ENCODE measurements at regions not wholly inside any gene's neighbourhood (a gene's known extent, or its start where the extent isn't known, plus 50 kb on each side); places are given as distances from the start of the nearest gene placed in this dataset.

DNA sequence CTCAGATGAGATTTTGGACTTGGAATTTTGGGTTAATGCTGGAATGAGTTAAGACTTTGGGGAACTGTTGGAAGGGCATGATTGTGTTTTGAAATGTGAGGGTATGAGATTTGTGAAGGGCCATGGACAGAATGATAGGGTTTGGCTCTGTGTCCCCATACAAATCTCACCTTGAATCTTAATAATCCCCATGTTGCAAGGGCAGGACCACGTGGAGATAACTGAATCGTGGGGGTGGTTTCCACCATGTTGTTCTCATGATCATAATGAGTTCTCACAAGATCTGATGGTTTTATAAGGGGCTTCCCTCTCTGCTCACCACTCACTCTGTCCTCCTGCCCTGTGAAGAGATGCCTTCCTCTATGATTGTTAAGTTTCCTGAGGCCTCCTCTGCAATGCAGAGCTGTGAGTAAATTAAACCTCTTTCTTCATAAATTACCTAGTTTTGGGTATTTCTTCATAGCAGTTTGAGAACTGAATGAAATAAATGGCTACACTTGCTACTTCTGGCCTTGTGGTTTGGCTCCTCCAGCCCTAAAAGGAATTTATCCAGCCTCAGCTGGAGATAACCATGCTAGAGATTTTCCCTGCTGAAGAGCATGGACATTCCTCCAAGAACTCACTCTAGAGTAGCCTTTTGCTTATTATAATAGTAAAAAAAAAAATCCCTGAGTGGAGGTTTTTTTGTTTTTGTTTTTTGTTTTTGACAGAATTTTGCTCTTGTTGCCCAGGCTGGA is 144.3 kb upstream of the TFPI start:
- Histone ChIP-seq H3K27me3 (ENCODE audit: control insufficient read depth, insufficient read depth, low read length) (no peaks in the 10 kb centered on the region), H3K4me1 (ENCODE audit: control insufficient read depth, insufficient read depth, low read length) (no peaks in the 10 kb centered on the region), H3K36me3 (ENCODE audit: control insufficient read depth, insufficient read depth, low read length) (no peaks in the 10 kb centered on the region), H3K27ac (ENCODE audit: low read depth, low read length) (no peak overlapping the region), H3K9me3 (ENCODE audit: control insufficient read depth, insufficient read depth, low read length) (no peaks in the 10 kb centered on the region), H3K4me3 (ENCODE audit: low read depth, low read length) (no peak overlapping the region)
- no CpG with 5 or more reads among the region's 2 CpGs for WGBS (ENCODE audit: insufficient coverage)
- no peak for DNase-seq (ENCODE audit: low read depth in 4 of 6, low spot score in 6 of 6)

DNA sequence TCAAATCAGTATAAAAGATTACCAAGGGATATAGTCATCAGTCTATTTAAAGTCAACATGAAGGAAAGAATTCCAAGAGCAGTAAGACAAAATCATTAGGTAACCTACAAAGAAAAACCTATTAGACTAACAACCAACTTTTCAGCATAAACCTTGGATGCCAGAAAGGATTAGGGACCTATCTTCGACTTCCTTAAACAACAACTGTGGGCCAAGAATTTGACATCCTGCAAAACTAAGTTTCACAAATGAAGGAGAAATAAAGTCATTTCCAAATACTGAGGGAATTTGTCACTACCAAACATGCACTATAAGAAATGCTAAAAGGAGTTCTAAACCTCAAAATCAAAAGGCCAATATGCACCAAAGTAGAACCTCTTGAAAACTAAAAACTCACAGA is 147.9 kb upstream of the TFPI start:
- H3K36me3 ChIP-seq (ENCODE audit: control insufficient read depth, insufficient read depth, low read length): no peaks in the 10 kb centered on the region
- H3K4me3 ChIP-seq (ENCODE audit: low read depth, low read length): no peak overlapping the region
- no peaks in the 10 kb centered on the region for H3K9me3 ChIP-seq (ENCODE audit: control insufficient read depth, insufficient read depth, low read length)
- H3K4me1 ChIP-seq (ENCODE audit: control insufficient read depth, insufficient read depth, low read length): no peaks in the 10 kb centered on the region
- no peak overlapping the region for H3K27ac ChIP-seq (ENCODE audit: low read depth, low read length)
- WGBS (ENCODE audit: insufficient coverage): 60% methylated on average over 1 of the region's 1 CpG
- DNase-seq (ENCODE audit: low read depth in 4 of 6, low spot score in 6 of 6): no peak
- no peaks in the 10 kb centered on the region for H3K27me3 ChIP-seq (ENCODE audit: control insufficient read depth, insufficient read depth, low read length)

DNA sequence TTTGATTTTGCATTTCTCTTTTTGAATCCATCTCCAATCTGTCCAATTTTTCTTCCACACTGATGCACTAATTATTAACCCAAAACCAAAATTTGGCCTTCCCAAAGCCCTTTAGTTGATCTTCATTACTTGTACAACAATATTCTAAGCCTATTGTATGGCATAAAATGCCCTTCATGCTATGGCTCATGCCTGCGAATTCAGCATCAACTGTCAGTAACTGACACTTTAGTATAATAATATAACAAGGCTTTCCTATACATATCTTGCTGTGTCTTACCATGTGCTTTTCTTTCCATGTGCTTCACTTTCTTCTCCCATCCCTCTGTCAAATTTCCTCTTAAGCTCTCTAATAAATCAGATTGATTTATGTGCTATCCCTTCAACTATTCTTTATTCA is 154.0 kb upstream of the TFPI start:
- Histone ChIP-seq H3K36me3 (ENCODE audit: control insufficient read depth, insufficient read depth, low read length) (no peaks in the 10 kb centered on the region), H3K9me3 (ENCODE audit: control insufficient read depth, insufficient read depth, low read length) (no peaks in the 10 kb centered on the region), H3K27ac (ENCODE audit: low read depth, low read length) (no peak overlapping the region), H3K27me3 (ENCODE audit: control insufficient read depth, insufficient read depth, low read length) (no peaks in the 10 kb centered on the region), H3K4me3 (ENCODE audit: low read depth, low read length) (no peak overlapping the region), H3K4me1 (ENCODE audit: control insufficient read depth, insufficient read depth, low read length) (no peaks in the 10 kb centered on the region)
- no CpG with 5 or more reads among the region's 1 CpG for WGBS (ENCODE audit: insufficient coverage)
- no peak for DNase-seq (ENCODE audit: low read depth in 4 of 6, low spot score in 6 of 6)

- no peaks in the 10 kb centered on the region for H3K4me1 ChIP-seq (ENCODE audit: control insufficient read depth, insufficient read depth, low read length)
- no CpG with 5 or more reads among the region's 2 CpGs for WGBS (ENCODE audit: insufficient coverage)
- no peaks in the 10 kb centered on the region for H3K36me3 ChIP-seq (ENCODE audit: control insufficient read depth, insufficient read depth, low read length)
- H3K9me3 ChIP-seq (ENCODE audit: control insufficient read depth, insufficient read depth, low read length): no peaks in the 10 kb centered on the region
- no peak for DNase-seq (ENCODE audit: low read depth in 4 of 6, low spot score in 6 of 6)
- H3K27me3 ChIP-seq (ENCODE audit: control insufficient read depth, insufficient read depth, low read length): no peaks in the 10 kb centered on the region
- no peak overlapping the region for H3K27ac ChIP-seq (ENCODE audit: low read depth, low read length)
- H3K4me3 ChIP-seq (ENCODE audit: low read depth, low read length): no peak overlapping the region
Measured at GRCh38 chr2:187709065-187709464, 154.8 kb upstream of the TFPI start.

DNA sequence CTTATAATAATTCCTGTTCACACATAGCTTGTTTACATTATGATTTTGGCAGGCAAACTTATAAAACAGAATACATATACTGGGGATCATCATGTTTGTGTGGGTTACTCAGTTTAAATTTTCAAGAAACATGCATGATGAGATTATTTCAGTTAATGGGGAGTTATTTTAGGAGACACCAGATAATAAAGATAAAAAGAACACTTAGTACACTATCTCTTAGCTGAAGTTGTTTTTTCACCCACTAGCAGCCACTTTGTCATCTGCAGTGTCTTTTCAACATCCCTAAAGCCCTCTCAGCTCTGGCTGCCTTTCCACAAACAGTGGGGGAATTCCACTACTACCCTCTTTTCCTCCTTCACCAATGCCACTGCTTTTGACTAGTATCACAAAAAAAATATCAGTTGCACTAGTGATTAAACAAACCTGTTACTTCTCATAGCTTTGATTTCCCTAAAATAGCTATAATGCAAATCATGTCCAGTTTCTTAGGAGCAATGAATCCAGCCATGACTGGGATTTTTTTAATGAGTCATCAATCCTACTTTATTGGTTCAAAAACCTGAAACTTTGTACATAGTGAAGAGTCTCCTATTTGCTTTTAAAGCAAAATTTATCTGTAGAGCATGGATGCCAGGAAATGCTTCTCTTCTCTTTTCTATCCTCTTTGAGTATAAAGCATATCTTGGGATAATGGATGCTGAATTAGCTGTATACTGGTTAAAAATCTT is 156.7 kb upstream of the TFPI start:
- Histone ChIP-seq H3K4me3 (ENCODE audit: low read depth, low read length) (no peak overlapping the region), H3K36me3 (ENCODE audit: control insufficient read depth, insufficient read depth, low read length) (no peaks in the 10 kb centered on the region), H3K27me3 (ENCODE audit: control insufficient read depth, insufficient read depth, low read length) (no peaks in the 10 kb centered on the region), H3K27ac (ENCODE audit: low read depth, low read length) (no peak overlapping the region), H3K4me1 (ENCODE audit: control insufficient read depth, insufficient read depth, low read length) (no peaks in the 10 kb centered on the region), H3K9me3 (ENCODE audit: control insufficient read depth, insufficient read depth, low read length) (peaks cover 2% of the 10 kb centered on the region)
- no peak for DNase-seq (ENCODE audit: low read depth in 4 of 6, low spot score in 6 of 6)

GRCh38 chr2:187715590-187715989 is 161.4 kb upstream of the TFPI start:
- Histone ChIP-seq H3K9me3 (ENCODE audit: control insufficient read depth, insufficient read depth, low read length) (peaks cover 2% of the 10 kb centered on the region), H3K4me1 (ENCODE audit: control insufficient read depth, insufficient read depth, low read length) (no peaks in the 10 kb centered on the region), H3K27ac (ENCODE audit: low read depth, low read length) (no peak overlapping the region), H3K36me3 (ENCODE audit: control insufficient read depth, insufficient read depth, low read length) (no peaks in the 10 kb centered on the region), H3K27me3 (ENCODE audit: control insufficient read depth, insufficient read depth, low read length) (no peaks in the 10 kb centered on the region), H3K4me3 (ENCODE audit: low read depth, low read length) (no peak overlapping the region)
- no peak for DNase-seq (ENCODE audit: low read depth in 4 of 6, low spot score in 6 of 6)

DNA sequence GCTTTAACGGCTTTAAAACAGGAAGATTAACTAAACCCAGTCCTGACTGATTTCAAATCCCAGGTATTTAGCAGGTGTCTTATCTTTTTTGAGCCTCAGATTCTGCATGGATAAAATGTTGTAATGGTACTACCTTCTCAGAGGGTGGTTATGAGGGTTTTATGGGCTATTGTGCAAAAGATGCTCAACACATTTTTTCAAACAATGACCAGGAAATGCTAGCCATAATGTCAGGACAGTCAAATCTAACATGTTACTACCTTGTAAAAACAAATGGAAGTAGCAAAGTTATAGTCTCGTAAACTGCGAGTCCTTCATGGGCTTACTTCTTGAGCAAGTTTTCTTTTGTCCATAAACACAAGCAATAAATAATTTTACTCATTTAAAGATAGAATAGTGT is 162.1 kb upstream of the TFPI start:
- H3K4me3 ChIP-seq (ENCODE audit: low read depth, low read length): no peak overlapping the region
- H3K4me1 ChIP-seq (ENCODE audit: control insufficient read depth, insufficient read depth, low read length): no peaks in the 10 kb centered on the region
- H3K27me3 ChIP-seq (ENCODE audit: control insufficient read depth, insufficient read depth, low read length): no peaks in the 10 kb centered on the region
- H3K27ac ChIP-seq (ENCODE audit: low read depth, low read length): no peak overlapping the region
- no peaks in the 10 kb centered on the region for H3K36me3 ChIP-seq (ENCODE audit: control insufficient read depth, insufficient read depth, low read length)
- DNase-seq (ENCODE audit: low read depth in 4 of 6, low spot score in 6 of 6): no peak
- WGBS (ENCODE audit: insufficient coverage): no CpG with 5 or more reads among the region's 3 CpGs
- H3K9me3 ChIP-seq (ENCODE audit: control insufficient read depth, insufficient read depth, low read length): peaks cover 2% of the 10 kb centered on the region

DNA sequence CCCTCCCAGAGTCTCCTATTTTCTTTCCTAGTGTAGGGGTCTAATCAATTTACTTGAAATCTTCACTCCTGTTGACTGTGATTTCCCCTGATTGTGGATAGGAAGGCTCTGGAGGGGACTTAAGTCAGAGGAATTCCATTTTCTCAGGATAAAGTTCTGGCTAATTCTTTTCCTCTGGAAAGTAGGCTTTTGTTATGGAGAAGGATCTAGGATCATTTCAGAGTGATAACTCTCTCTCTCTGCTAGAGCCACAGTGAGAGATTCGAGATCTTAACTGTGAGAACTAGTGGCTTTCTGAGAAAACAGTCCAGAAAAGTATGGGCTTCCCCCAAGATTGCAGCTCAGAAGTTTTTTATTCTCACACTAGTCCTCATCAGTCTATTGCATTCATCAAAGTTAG is 163.9 kb upstream of the TFPI start:
- DNase-seq (ENCODE audit: low read depth in 4 of 6, low spot score in 6 of 6): peak in 1 of 6 donors; percentile 36
- Histone ChIP-seq H3K9me3 (ENCODE audit: control insufficient read depth, insufficient read depth, low read length) (peaks cover 2% of the 10 kb centered on the region), H3K4me1 (ENCODE audit: control insufficient read depth, insufficient read depth, low read length) (no peaks in the 10 kb centered on the region), H3K27ac (ENCODE audit: low read depth, low read length) (no peak overlapping the region), H3K4me3 (ENCODE audit: low read depth, low read length) (no peak overlapping the region), H3K27me3 (ENCODE audit: control insufficient read depth, insufficient read depth, low read length) (no peaks in the 10 kb centered on the region), H3K36me3 (ENCODE audit: control insufficient read depth, insufficient read depth, low read length) (no peaks in the 10 kb centered on the region)
- no CpG with 5 or more reads among the region's 1 CpG for WGBS (ENCODE audit: insufficient coverage)

- Histone ChIP-seq H3K4me3 (ENCODE audit: low read depth, low read length) (no peak overlapping the region), H3K4me1 (ENCODE audit: control insufficient read depth, insufficient read depth, low read length) (no peaks in the 10 kb centered on the region), H3K27ac (ENCODE audit: low read depth, low read length) (no peak overlapping the region), H3K9me3 (ENCODE audit: control insufficient read depth, insufficient read depth, low read length) (peaks cover 2% of the 10 kb centered on the region), H3K36me3 (ENCODE audit: control insufficient read depth, insufficient read depth, low read length) (no peaks in the 10 kb centered on the region), H3K27me3 (ENCODE audit: control insufficient read depth, insufficient read depth, low read length) (no peaks in the 10 kb centered on the region)
- no peak for DNase-seq (ENCODE audit: low read depth in 4 of 6, low spot score in 6 of 6)
- 90% methylated on average over 2 of the region's 2 CpGs for WGBS (ENCODE audit: insufficient coverage)
Measured at GRCh38 chr2:187719510-187719909, 165.3 kb upstream of the TFPI start.

DNA sequence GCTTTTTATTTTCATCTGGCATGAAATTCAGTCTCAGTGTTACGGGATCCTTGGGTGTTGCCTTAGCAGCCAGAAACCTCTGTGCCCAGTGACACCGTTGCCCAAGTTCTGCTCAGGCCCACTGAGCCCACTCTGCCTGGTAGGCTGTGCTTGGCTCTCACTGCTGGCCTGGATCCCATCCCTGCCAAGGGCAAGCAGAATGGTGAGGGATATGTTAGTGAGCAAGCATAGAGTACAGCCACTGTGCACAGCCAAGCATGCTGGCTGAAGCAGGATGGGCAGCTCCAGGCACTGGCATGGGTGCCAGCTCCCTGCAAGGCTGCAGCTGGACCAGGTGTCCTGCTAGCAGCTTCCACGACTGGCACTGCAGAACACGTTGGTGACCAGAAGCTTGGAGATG is 194.7 kb upstream of the TFPI start:
- H3K27me3 ChIP-seq (ENCODE audit: control insufficient read depth, insufficient read depth, low read length): no peaks in the 10 kb centered on the region
- H3K27ac ChIP-seq (ENCODE audit: low read depth, low read length): no peak overlapping the region
- no peaks in the 10 kb centered on the region for H3K9me3 ChIP-seq (ENCODE audit: control insufficient read depth, insufficient read depth, low read length)
- H3K4me3 ChIP-seq (ENCODE audit: low read depth, low read length): no peak overlapping the region
- WGBS (ENCODE audit: insufficient coverage): 63% methylated on average over 4 of the region's 4 CpGs
- no peaks in the 10 kb centered on the region for H3K36me3 ChIP-seq (ENCODE audit: control insufficient read depth, insufficient read depth, low read length)
- DNase-seq (ENCODE audit: low read depth in 4 of 6, low spot score in 6 of 6): peak in 2 of 6 donors; percentile 17 to 43
- peaks cover 9% of the 10 kb centered on the region for H3K4me1 ChIP-seq (ENCODE audit: control insufficient read depth, insufficient read depth, low read length)

Data from spinal cord (tissue), 9 donors.